H9 (cell line): ENCODE measurements at regions not wholly inside any gene's neighbourhood (a gene's known extent, or its start where the extent isn't known, plus 50 kb on each side); places are given as distances from the start of the nearest gene placed in this dataset.

Experiments
- DNase-seq: peaks from one replicate; pipeline ENCODE4 v3.0.0-alpha.2; 2017
- H2AFZ ChIP-seq: one replicate; pipeline ENCODE4 v1.6.1; 2013; ENCODE audit warnings: mild to moderate bottlenecking, low read length, control low read depth, moderate library complexity
- H2AK5ac ChIP-seq: 2 replicates; pipeline ENCODE4 v1.6.1; 2013; ENCODE audit warnings: low read length, control low read depth, mixed read lengths; ENCODE audit not compliant: insufficient read length
- H2BK120ac ChIP-seq: one replicate; pipeline ENCODE4 v1.6.1; 2013; ENCODE audit warnings: low read depth, mild to moderate bottlenecking, low read length, control low read depth, inconsistent platforms; ENCODE audit not compliant: poor library complexity, severe bottlenecking
- H2BK12ac ChIP-seq: 2 replicates; pipeline ENCODE4 v1.6.1; 2013; ENCODE audit warnings: low read length, control low read depth, mixed read lengths, low read depth; ENCODE audit not compliant: insufficient read length
- H2BK15ac ChIP-seq: 2 replicates; pipeline ENCODE4 v1.6.1; 2013; ENCODE audit warnings: low read depth, low read length, control low read depth
- H2BK20ac ChIP-seq: one replicate; pipeline ENCODE4 v1.6.1; 2013; ENCODE audit warnings: low read depth, mild to moderate bottlenecking, low read length, control low read depth, inconsistent platforms; ENCODE audit not compliant: poor library complexity, severe bottlenecking
- H2BK5ac ChIP-seq: 2 replicates; pipeline ENCODE4 v1.6.1; 2013; ENCODE audit warnings: low read length, control low read depth, mixed read lengths; ENCODE audit not compliant: insufficient read length
- H3K14ac ChIP-seq: 2 replicates; pipeline ENCODE4 v1.6.1; 2013; ENCODE audit warnings: low read length, control low read depth; ENCODE audit not compliant: insufficient read depth
- H3K18ac ChIP-seq: 2 replicates; pipeline ENCODE4 v1.6.1; 2013; ENCODE audit warnings: low read depth, mild to moderate bottlenecking, mixed read lengths, low read length, control low read depth; ENCODE audit not compliant: insufficient read length
- H3K23ac ChIP-seq: 2 replicates; pipeline ENCODE4 v1.6.1; 2013; ENCODE audit warnings: low read length, control low read depth, mixed read lengths, low read depth; ENCODE audit not compliant: insufficient read length
- H3K23me2 ChIP-seq: 2 replicates; pipeline ENCODE4 v1.6.1; 2013; ENCODE audit warnings: low read depth, mild to moderate bottlenecking, mixed read lengths, low read length, control low read depth; ENCODE audit not compliant: insufficient read length, poor library complexity, severe bottlenecking
- H3K27ac ChIP-seq: 2 replicates; pipeline ENCODE4 v1.5.1; 2013; ENCODE audit warnings: low read length, control low read depth, mixed read lengths, low read depth; ENCODE audit not compliant: insufficient read length
- H3K27me3 ChIP-seq: 2 replicates; pipeline ENCODE4 v1.6.1; 2013; ENCODE audit warnings: low read length, control low read depth, inconsistent platforms; ENCODE audit not compliant: insufficient read depth
- H3K4ac ChIP-seq: 2 replicates; pipeline ENCODE4 v1.6.1; 2013; ENCODE audit warnings: low read depth, mild to moderate bottlenecking, control low read depth, inconsistent platforms, low read length, moderate library complexity
- H3K4me1 ChIP-seq: 2 replicates; pipeline ENCODE4 v1.6.1; 2013; ENCODE audit warnings: low read length, control low read depth, inconsistent platforms; ENCODE audit not compliant: insufficient read depth
- H3K4me2 ChIP-seq: 2 replicates; pipeline ENCODE4 v1.6.1; 2013; ENCODE audit warnings: low read length, control low read depth, mixed read lengths; ENCODE audit not compliant: insufficient read length, insufficient read depth
- H3K56ac ChIP-seq: 2 replicates; pipeline ENCODE4 v1.6.1; 2013; ENCODE audit warnings: low read depth, mild to moderate bottlenecking, mixed read lengths, low read length, control low read depth; ENCODE audit not compliant: insufficient read length
- H3K79me1 ChIP-seq: 2 replicates; pipeline ENCODE4 v1.6.1; 2013; ENCODE audit warnings: low read depth, mild to moderate bottlenecking, moderate library complexity, low read length, control low read depth, inconsistent platforms; ENCODE audit not compliant: insufficient read depth, poor library complexity, severe bottlenecking
- H3K79me2 ChIP-seq: 2 replicates; pipeline ENCODE4 v1.6.1; 2013; ENCODE audit warnings: low read length, control low read depth, inconsistent platforms; ENCODE audit not compliant: insufficient read depth
- H3K9ac ChIP-seq: 2 replicates; pipeline ENCODE4 v1.6.1; 2013; ENCODE audit warnings: low read length, control low read depth, mixed read lengths; ENCODE audit not compliant: insufficient read length; ENCODE audit errors: extremely low read depth
- H3K9me3 ChIP-seq: one replicate; pipeline ENCODE4 v1.6.1; 2013; ENCODE audit warnings: low read depth, low read length, inconsistent platforms; ENCODE audit not compliant: control insufficient read depth
- H3T11ph ChIP-seq: one replicate; pipeline ENCODE4 v1.6.1; 2013; ENCODE audit warnings: mild to moderate bottlenecking, low read length, control low read depth, inconsistent platforms
- H4K20me1 ChIP-seq: one replicate; pipeline ENCODE4 v1.6.1; 2013; ENCODE audit not compliant: control insufficient read depth, insufficient read length, insufficient read depth
- H4K5ac ChIP-seq: 2 replicates; pipeline ENCODE4 v1.6.1; 2013; ENCODE audit warnings: low read depth, mild to moderate bottlenecking, mixed read lengths, low read length, control low read depth; ENCODE audit not compliant: insufficient read length
- H4K8ac ChIP-seq: replicated peaks from 2 replicates; pipeline ENCODE4 v1.6.1; 2013; ENCODE audit warnings: low read length, control low read depth, mixed read lengths, low read depth; ENCODE audit not compliant: insufficient read length
- H4K91ac ChIP-seq: 2 replicates; pipeline ENCODE4 v1.6.1; 2013; ENCODE audit warnings: low read depth, mild to moderate bottlenecking, moderate library complexity, mixed read lengths, low read length, control low read depth; ENCODE audit not compliant: insufficient read length
- H3K27ac Mint-ChIP-seq, 3 experiments: 2 replicates in 2 of 3; 3 replicates in 1 of 3; pipeline ENCODE4 v1.8.0; 2020 to 2021; ENCODE audit warnings: mixed read lengths in 3 of 3, mild to moderate bottlenecking in 1 of 3, moderate library complexity in 1 of 3
- H3K27me3 Mint-ChIP-seq: 2 replicates; pipeline ENCODE4 v1.8.0; 2021; ENCODE audit warnings: low read depth, mild to moderate bottlenecking, moderate library complexity, mixed read lengths
- H3K36me3 Mint-ChIP-seq, 3 experiments: 2 replicates in 2 of 3; 3 replicates in 1 of 3; pipeline ENCODE4 v1.8.0; 2020 to 2021; ENCODE audit warnings: low read depth in 3 of 3, mixed read lengths in 3 of 3; ENCODE audit not compliant: insufficient read depth in 1 of 3
- H3K4me1 Mint-ChIP-seq, 2 experiments: 2 replicates each; pipeline ENCODE4 v1.8.0; 2020; ENCODE audit warnings: mixed read lengths in 2 of 2
- H3K4me3 Mint-ChIP-seq, 2 experiments: 2 replicates in 1 of 2; 3 replicates in 1 of 2; pipeline ENCODE4 v1.8.0; 2020 to 2021; ENCODE audit warnings: mild to moderate bottlenecking in 2 of 2, mixed read lengths in 2 of 2, moderate library complexity in 1 of 2
- H3K9me3 Mint-ChIP-seq, 2 experiments: 2 replicates in 1 of 2; 3 replicates in 1 of 2; pipeline ENCODE4 v1.8.0; 2020; ENCODE audit warnings: mild to moderate bottlenecking in 2 of 2, mixed read lengths in 2 of 2, moderate library complexity in 1 of 2
- WGBS: extraction: QIAGEN DNeasy Blood & Tissue Kit; methylation state at CpG from one replicate; pipeline ENCODE4 v1.1.7; 2013; ENCODE audit warnings: missing lambda C conversion rate, low lambda C conversion rate, mixed read lengths; ENCODE audit not compliant: insufficient read length; ENCODE audit errors: extremely low coverage; 5-methylcytosine and 5-hydroxymethylcytosine counted together
- TF ChIP-seq, protein P1 (sequence below): fragments of 200-600 bp; sonication (generic); conservative IDR thresholded peaks from 3 replicates; pipeline ENCODE4 v1.8.0; 2021; ENCODE audit warnings: antibody characterized with exemption, mild to moderate bottlenecking

DNA sequence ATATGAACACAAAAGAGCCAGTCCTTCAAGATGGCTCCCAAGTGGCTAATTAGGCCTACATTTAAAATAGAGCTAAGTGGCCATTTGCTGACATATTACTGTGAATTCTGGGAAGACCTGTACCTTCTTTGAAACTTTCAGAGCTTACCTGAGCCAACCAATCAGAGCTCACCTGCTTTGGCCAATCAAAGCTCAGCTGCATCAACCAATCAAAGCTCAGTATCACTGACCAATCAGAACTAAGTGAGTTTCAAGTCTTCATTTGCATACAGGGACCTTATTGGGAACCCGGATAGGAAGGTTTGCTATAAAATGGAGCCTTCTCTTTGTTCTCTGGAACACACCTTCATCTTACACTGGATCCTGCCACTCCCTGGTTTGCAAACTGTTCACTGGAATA is 63.7 kb downstream of the FOXL1 start:
- H3K27ac ChIP-seq = no peak overlapping the region
- no peak overlapping the region for H3K4me3 Mint-ChIP-seq
- H3K4me2 ChIP-seq = no peak overlapping the region
- no peak overlapping the region for H4K91ac ChIP-seq
- no peaks in the 10 kb centered on the region for H3K9me3 ChIP-seq
- H3K27me3 Mint-ChIP-seq = peaks cover 20% of the 10 kb centered on the region
- WGBS = no CpG with 5 or more reads among the region's 1 CpG
- no peak overlapping the region for H2BK20ac ChIP-seq
- no peak overlapping the region for H3T11ph ChIP-seq
- H4K20me1 ChIP-seq = peaks cover 2% of the 10 kb centered on the region
- H2BK5ac ChIP-seq = no peak overlapping the region
- no peak overlapping the region for H3K23ac ChIP-seq
- no peak overlapping the region for H4K8ac ChIP-seq
- H3K27ac Mint-ChIP-seq = no peak overlapping the region
- H4K5ac ChIP-seq = no peak overlapping the region
- TF ChIP-seq, protein P1, sequence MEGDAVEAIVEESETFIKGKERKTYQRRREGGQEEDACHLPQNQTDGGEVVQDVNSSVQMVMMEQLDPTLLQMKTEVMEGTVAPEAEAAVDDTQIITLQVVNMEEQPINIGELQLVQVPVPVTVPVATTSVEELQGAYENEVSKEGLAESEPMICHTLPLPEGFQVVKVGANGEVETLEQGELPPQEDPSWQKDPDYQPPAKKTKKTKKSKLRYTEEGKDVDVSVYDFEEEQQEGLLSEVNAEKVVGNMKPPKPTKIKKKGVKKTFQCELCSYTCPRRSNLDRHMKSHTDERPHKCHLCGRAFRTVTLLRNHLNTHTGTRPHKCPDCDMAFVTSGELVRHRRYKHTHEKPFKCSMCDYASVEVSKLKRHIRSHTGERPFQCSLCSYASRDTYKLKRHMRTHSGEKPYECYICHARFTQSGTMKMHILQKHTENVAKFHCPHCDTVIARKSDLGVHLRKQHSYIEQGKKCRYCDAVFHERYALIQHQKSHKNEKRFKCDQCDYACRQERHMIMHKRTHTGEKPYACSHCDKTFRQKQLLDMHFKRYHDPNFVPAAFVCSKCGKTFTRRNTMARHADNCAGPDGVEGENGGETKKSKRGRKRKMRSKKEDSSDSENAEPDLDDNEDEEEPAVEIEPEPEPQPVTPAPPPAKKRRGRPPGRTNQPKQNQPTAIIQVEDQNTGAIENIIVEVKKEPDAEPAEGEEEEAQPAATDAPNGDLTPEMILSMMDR = no peak
- no peaks in the 10 kb centered on the region for H3K27me3 ChIP-seq
- H3K23me2 ChIP-seq = no peaks in the 10 kb centered on the region
- no peak overlapping the region for H3K56ac ChIP-seq
- H3K9me3 Mint-ChIP-seq = peaks cover 1 to 4% of the 10 kb centered on the region in 2 experiments
- H3K4ac ChIP-seq = no peak overlapping the region
- no peaks in the 10 kb centered on the region for H3K79me2 ChIP-seq
- no peak overlapping the region for H2AK5ac ChIP-seq
- no peaks in the 10 kb centered on the region for H3K4me1 ChIP-seq
- no peak overlapping the region for H2AFZ ChIP-seq
- no peaks in the 10 kb centered on the region for H3K4me1 Mint-ChIP-seq
- H3K18ac ChIP-seq = no peak overlapping the region
- H2BK15ac ChIP-seq = no peak overlapping the region
- H2BK120ac ChIP-seq = no peak overlapping the region
- H3K14ac ChIP-seq = no peak overlapping the region
- no peak overlapping the region for H3K9ac ChIP-seq
- H3K36me3 Mint-ChIP-seq = peaks cover 0 to 2% (median under 1%) of the 10 kb centered on the region in 3 experiments; a peak in 1 of 7 replicates
- H3K79me1 ChIP-seq = no peaks in the 10 kb centered on the region
- H2BK12ac ChIP-seq = no peak overlapping the region
- DNase-seq = no peak
